ENCODE measurements at regions not wholly inside any gene's neighbourhood (a gene's known extent, or its start where the extent isn't known, plus 50 kb on each side); places are given as distances from the start of the nearest gene placed in this dataset.
"Not testable (repeated sequence)": the region's sequence is repeated elsewhere in the genome, so short reads cannot be mapped to it uniquely, and the experiment has no call there.

GRCh38 chr12:68984796-68985573 lies 52.0 kb upstream of the CPM start:
- no peak for DNase-seq

DNA sequence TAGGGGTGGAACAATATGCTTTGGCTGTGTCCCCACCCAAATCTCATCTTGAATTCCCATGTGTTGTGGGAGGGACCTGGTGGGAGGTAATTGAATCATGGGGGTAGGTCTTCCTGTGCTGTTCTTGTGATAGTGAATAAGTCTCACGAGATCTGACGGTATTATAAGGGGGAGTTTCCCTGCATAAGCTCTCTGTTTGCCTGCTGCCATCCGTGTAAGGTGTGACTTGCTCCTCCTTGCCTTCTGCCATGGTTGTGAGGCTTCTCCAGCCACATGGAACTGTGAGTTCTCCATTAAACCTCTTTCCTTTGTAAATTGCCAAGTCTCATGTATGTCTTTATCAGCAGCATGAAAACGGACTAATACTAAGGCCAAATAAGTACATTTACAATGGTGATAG lies 64.6 kb upstream of the CPM start:
- DNase-seq: not testable (repeated sequence)

DNA sequence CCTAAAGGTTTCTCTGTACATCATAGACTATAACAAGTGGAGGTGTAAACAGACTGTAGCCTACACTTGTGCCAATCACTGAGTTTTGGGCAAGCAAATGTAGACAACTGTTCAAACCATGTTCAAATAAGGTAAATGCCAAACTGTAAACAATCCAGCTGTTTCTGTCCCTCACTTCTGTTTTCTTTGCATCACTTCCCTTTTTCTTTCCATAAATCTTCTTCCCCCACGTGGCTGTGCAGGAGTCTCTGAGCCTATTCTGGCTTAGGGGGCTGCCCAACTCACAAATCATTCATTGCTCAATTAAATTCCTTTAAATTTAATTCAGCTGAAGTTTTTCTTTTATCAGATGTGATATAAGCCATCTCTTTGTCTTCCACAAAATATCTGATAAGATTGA lies 65.1 kb upstream of the CPM start:
- no peak for DNase-seq

DNA sequence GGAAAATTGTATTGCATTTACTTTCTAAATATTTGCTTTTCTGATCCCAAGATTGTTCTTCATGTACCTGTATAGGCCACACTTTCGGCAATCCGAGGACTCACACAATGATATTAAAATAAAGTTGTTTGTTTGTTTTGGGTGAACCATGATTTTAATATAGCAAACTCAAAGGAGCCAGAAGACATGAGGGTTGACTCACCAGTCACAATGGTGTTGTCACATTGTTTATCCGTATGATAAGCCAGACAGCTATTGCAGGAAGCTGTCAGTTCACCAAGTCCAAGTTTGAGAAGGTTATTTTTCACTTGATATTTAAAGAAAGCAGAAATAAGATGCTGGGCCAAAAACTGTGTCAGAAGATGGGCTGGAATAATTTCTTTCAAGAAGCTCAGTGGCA lies 67.1 kb upstream of the CPM start:
- no peak for DNase-seq

GRCh38 chr12:69000540-69001243 lies 67.7 kb upstream of the CPM start:
- DNase-seq: no peak

GRCh38 chr12:69001251-69001650 lies 68.3 kb upstream of the CPM start:
- no peak for DNase-seq

DNA sequence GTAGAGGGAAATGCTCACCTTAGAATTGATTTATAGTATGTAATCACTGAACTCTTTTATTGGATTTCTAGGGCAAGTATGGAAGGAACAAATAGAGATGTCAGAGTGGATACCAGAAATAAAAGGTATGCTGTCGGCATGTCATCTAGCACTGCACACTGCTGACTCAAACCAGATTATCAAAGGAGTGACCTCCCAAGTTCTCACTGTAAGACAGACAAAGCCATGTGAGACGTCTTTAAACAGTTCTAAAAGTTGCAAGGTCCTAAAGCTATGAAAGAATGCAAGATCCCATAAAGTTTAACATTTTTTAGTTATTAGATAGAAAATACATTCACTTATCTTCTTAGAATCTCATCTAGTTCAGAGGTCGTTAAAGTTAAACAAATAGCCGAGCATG lies 70.0 kb upstream of the CPM start:
- DNase-seq: no peak

DNA sequence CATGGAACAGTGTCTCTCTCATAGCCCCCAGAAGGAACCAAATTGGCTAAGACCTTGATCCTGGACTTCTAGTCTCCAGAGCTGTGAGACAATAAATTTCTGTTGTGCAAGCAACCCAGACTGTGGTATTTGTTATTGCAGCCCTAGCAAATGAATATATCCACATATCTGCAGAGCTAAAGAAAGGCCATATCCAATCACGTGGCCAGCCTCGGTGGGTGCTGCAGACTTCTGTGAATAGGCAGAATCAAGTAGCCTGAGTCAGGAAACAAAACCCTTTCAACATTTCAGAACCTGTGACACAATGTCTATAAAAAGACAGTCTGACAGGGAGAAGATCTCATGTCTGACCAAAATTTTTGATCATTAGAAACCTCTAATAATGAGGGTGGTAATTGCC lies 71.0 kb upstream of the CPM start:
- no peak for DNase-seq

DNA sequence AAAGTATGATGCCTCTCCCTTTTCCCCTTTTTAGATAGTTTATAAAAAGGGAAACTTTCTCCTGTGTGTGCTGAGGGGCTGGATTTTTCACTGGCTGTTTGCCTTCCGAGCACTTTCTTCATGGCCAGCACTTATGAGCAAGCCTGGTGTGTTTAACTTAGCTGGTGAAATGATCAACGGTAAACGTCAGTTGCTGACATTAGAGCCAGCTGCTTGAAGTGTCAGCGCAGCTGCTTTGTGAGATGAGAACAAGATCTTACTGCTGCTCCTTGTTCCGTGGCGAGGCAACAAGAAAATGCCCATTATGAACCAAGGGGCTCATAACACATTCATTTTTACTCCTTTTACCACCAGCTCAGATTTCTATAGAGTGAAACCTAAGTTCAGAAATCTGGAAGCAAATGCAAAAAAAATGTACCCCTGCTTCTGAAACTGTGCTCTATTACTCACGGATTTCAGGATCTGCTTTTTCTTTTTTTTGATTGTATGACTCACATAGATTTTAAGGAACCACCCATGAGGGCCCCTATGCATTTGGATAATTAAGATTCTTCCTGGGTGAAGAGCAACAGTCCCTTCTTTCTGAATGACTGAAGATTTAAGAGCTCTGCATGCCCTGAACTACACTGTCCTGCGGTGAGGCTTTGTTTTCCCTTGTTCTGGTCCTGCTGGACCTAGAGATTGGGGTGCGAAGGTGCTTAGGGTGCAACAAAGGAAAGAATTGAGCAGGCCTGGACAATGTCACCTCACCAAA lies 74.3 kb upstream of the CPM start:
- DNase-seq: no peak

GRCh38 chr12:69007855-69008351 lies 74.9 kb upstream of the CPM start:
- no peak for DNase-seq

GRCh38 chr12:69008520-69008919 lies 75.5 kb upstream of the CPM start:
- DNase-seq: no peak

DNA sequence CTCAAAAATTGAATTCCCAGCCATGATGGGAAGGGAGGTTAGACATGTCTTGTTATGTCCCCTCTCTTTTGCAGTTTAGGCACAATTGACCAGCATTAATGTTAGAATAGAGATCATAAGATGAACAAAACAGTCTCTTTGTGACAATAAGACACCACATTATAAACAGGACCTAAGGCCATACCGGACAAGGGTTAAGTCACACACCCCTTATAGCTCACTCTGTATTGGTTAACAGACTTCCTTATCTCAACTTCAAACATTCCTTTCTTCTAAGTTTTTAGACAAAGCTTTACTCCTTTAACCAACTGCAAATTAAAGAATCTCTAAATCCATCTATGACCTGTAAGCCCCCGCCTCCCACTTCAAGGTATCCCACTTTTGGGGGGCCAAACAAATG lies 81.1 kb upstream of the CPM start:
- no peak for DNase-seq

DNA sequence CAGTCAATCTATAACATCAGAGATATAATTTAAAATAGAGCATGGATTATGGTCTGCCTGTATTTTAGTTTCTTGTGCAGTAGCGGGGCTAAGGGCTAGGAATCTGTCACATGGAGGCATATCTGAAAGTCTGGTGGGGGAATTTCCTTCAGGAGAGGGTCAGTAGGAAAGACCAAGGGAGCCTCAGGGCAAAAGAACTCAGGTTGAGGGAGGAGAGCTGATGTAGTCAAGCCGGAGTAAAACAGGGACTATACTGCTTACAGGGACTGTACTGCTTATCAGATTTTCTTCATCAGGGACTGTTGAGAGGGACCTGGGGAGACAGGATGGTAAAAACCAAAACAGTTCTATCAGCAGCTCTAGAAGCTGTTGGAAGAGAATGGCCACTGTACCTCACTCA lies 82.0 kb upstream of the CPM start:
- DNase-seq: no peak

DNA sequence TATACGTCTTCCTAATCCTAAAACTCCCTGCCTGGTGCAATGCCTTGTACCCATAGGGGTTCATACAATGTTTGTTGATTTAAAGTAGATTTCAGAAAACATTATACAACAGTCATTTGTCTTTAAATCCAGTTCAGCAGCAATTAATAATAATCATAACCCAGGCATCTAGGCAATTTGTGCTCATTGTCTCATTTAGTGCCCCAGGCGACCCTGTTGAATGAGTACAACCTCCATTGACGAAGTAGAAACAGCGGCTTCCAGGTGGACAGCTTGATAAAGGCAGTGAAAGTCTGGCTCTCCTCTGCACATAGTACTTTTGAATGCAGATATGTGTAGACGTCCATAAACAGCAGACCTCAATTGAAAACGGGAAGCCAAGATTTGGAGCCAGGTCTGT lies 82.9 kb upstream of the CPM start:
- no peak for DNase-seq

- DNase-seq: no peak
Measured at GRCh38 chr12:69019082-69019481, 86.1 kb upstream of the CPM start.

DNA sequence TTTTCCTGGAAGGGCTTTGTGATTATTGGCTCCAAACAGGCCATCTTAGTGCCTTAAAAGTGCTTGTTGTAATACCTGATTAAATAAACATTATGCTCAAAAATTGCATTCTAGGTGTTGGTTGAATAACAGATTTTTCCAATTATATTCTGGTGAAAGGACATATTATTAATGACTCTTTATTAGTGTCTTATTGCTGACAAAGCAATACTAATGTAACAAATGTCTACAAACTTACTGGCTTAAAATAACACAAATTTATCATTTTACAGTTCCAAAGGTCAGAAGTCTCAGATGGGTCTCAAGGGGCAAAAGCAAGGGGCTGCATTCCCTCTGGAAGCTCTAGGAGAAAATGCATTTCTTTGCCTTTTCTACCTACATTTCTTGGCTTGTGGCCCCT lies 86.9 kb upstream of the CPM start:
- no peak for DNase-seq

- DNase-seq: no peak
Measured at GRCh38 chr12:69022674-69023073, 89.7 kb upstream of the CPM start.

GRCh38 chr12:69023840-69024239 lies 90.9 kb upstream of the CPM start:
- DNase-seq: no peak

GRCh38 chr12:69024413-69024812 lies 91.4 kb upstream of the CPM start:
- no peak for DNase-seq

DNA sequence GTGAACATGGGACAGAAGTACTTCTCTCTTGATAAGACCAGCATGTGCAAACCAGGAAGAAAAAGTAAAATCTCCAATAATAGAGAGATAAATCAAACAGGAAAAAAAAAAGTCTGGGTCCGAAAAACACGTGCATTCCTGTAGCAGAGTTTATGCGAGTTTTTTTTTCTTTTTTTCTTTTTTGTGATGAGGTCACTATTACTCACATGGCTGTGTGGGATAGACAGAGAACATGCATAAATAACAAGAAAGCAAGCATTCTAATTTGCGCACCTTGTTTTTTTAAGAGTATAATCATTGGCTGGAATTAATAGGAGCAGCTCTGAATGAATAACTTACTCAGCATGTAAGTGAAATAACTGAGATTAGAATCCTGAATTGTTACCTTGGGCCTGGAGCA lies 91.9 kb upstream of the CPM start:
- DNase-seq: no peak

DNA sequence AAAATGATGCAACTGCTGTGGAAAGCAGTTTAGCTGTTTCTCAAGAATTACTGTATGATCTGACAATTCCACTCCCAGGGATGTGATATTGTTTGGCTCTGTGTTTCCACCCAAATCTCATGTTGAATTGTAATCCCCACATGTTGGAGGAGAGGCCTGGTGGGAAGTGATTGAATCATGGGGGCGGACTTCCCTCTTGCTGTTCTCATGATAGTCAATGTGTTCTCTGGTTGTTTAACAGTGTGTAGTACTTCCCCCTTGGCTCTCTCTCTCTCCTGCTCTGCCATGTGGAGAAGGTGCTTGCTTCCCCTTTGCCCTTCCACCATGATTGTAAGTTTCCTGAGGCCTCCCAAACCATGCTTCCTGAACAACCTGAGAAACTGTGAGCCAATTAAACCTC lies 93.4 kb upstream of the CPM start:
- DNase-seq: no peak

GRCh38 chr12:69027411-69027881 lies 94.5 kb upstream of the CPM start:
- no peak for DNase-seq

- no peak for DNase-seq
Measured at GRCh38 chr12:69028941-69029729, 96.2 kb upstream of the CPM start.
